Endodermal cell (in vitro differentiated cells): ENCODE measurements at regions not wholly inside any gene's neighbourhood (a gene's known extent, or its start where the extent isn't known, plus 50 kb on each side); places are given as distances from the start of the nearest gene placed in this dataset.

Experiments
- DNase-seq: peaks from one replicate; pipeline ENCODE4 v3.0.0-alpha.2; 2017
- H3K27ac ChIP-seq: 2 replicates; pipeline ENCODE4 v1.5.1; 2013; ENCODE audit warnings: mild to moderate bottlenecking, low read depth, low read length, moderate library complexity
- H3K27me3 ChIP-seq: 2 replicates; pipeline ENCODE4 v1.6.1; 2013; ENCODE audit warnings: mild to moderate bottlenecking, low read length, moderate library complexity; ENCODE audit not compliant: insufficient read depth, control insufficient read depth, poor library complexity, severe bottlenecking
- H3K36me3 ChIP-seq: 2 replicates; pipeline ENCODE4 v1.7.0; 2013; ENCODE audit warnings: mild to moderate bottlenecking, low read length, moderate library complexity; ENCODE audit not compliant: control insufficient read depth, insufficient read depth
- H3K4me1 ChIP-seq: one replicate; pipeline ENCODE4 v1.7.0; 2013; ENCODE audit warnings: low read length; ENCODE audit not compliant: control insufficient read depth, insufficient read depth
- H3K4me3 ChIP-seq: 2 replicates; pipeline ENCODE4 v1.5.1; 2013; ENCODE audit warnings: mild to moderate bottlenecking, low read length, moderate library complexity
- H3K9ac ChIP-seq: 2 replicates; pipeline ENCODE4 v1.6.1; 2013; ENCODE audit warnings: mild to moderate bottlenecking, low read length, moderate library complexity; ENCODE audit not compliant: poor library complexity, severe bottlenecking; ENCODE audit errors: extremely low read depth
- H3K9me3 ChIP-seq: 2 replicates; pipeline ENCODE4 v1.6.1; 2013; ENCODE audit warnings: mild to moderate bottlenecking, low read length, moderate library complexity; ENCODE audit not compliant: control insufficient read depth
- H3K27ac Mint-ChIP-seq: 2 replicates; pipeline ENCODE4 v1.8.0; 2020; ENCODE audit warnings: mixed read lengths
- H3K27me3 Mint-ChIP-seq: 2 replicates; pipeline ENCODE4 v1.8.0; 2021; ENCODE audit warnings: mild to moderate bottlenecking, mixed read lengths; ENCODE audit not compliant: insufficient read depth
- H3K36me3 Mint-ChIP-seq: 2 replicates; pipeline ENCODE4 v1.8.0; 2020; ENCODE audit warnings: low read depth, mixed read lengths
- H3K4me1 Mint-ChIP-seq: 2 replicates; pipeline ENCODE4 v1.8.0; 2020; ENCODE audit warnings: mixed read lengths
- H3K4me3 Mint-ChIP-seq: 2 replicates; pipeline ENCODE4 v1.8.0; 2020; ENCODE audit warnings: mild to moderate bottlenecking, moderate library complexity, mixed read lengths
- H3K9me3 Mint-ChIP-seq: 2 replicates; pipeline ENCODE4 v1.8.0; 2020; ENCODE audit warnings: mild to moderate bottlenecking, mixed read lengths
- WGBS, 2 experiments: methylation state at CpG; one replicate each; pipeline versions ENCODE4 v1.1.5 to v1.1.7; 2013; ENCODE audit warnings: missing lambda C conversion rate in 2 of 2, mixed read lengths in 1 of 2; ENCODE audit not compliant: insufficient coverage in 1 of 2, insufficient read length in 1 of 2; 5-methylcytosine and 5-hydroxymethylcytosine counted together
- TF ChIP-seq, protein P1 (sequence below): fragments of 200-600 bp; sonication (generic); conservative IDR thresholded peaks from 2 replicates; pipeline ENCODE4 v1.5.0; 2021; ENCODE audit warnings: antibody characterized with exemption, mild to moderate bottlenecking

DNA sequence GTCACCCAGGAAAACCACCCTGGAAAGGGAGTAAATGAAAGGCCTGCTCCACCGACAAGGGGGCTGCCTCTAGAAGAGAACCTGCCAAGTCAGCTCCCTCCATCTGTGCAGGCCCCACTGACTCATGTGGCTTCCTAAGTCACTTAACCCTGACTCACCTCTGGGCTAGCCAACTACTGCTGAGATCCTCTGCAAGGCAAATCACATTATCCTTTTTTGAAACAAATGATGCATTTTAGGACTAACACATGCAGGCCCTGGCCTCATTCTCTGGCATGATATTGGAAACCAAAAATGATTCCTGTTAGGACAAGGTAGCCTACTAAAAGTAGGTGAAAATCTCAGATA is 474.6 kb downstream of the EPHA4 start:
- no peak overlapping the region for H3K27ac Mint-ChIP-seq
- TF ChIP-seq, protein P1, sequence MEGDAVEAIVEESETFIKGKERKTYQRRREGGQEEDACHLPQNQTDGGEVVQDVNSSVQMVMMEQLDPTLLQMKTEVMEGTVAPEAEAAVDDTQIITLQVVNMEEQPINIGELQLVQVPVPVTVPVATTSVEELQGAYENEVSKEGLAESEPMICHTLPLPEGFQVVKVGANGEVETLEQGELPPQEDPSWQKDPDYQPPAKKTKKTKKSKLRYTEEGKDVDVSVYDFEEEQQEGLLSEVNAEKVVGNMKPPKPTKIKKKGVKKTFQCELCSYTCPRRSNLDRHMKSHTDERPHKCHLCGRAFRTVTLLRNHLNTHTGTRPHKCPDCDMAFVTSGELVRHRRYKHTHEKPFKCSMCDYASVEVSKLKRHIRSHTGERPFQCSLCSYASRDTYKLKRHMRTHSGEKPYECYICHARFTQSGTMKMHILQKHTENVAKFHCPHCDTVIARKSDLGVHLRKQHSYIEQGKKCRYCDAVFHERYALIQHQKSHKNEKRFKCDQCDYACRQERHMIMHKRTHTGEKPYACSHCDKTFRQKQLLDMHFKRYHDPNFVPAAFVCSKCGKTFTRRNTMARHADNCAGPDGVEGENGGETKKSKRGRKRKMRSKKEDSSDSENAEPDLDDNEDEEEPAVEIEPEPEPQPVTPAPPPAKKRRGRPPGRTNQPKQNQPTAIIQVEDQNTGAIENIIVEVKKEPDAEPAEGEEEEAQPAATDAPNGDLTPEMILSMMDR, result no peak
- no peaks in the 10 kb centered on the region for H3K9me3 ChIP-seq
- no peaks in the 10 kb centered on the region for H3K9me3 Mint-ChIP-seq
- H3K4me3 Mint-ChIP-seq, result no peak overlapping the region
- H3K36me3 ChIP-seq, result no peaks in the 10 kb centered on the region
- H3K9ac ChIP-seq, result no peak overlapping the region
- no peaks in the 10 kb centered on the region for H3K36me3 Mint-ChIP-seq
- H3K4me3 ChIP-seq, result no peak overlapping the region
- no peaks in the 10 kb centered on the region for H3K4me1 ChIP-seq
- WGBS, 2 experiments, result 74% methylated on average over 1 of the region's 1 CpG; no CpG with 5 or more reads in 1 of the 2 experiments
- peak; percentile 55 for DNase-seq
- H3K27ac ChIP-seq, result no peak overlapping the region
- H3K4me1 Mint-ChIP-seq, result no peaks in the 10 kb centered on the region
- no peaks in the 10 kb centered on the region for H3K27me3 ChIP-seq
- H3K27me3 Mint-ChIP-seq, result no peaks in the 10 kb centered on the region

- TF ChIP-seq, protein P1, result no peak
- Histone ChIP-seq H3K4me3 (no peak overlapping the region), H3K4me1 (no peaks in the 10 kb centered on the region), H3K9me3 (no peaks in the 10 kb centered on the region), H3K27ac (no peak overlapping the region), H3K27me3 (no peaks in the 10 kb centered on the region), H3K9ac (no peak overlapping the region), H3K36me3 (no peaks in the 10 kb centered on the region)
- DNase-seq, result no peak
- WGBS, 2 experiments, result 94 to 97% methylated on average over 6 to 7 of the region's 7 CpGs
- Mint-ChIP-seq H3K36me3 (no peaks in the 10 kb centered on the region), H3K4me1 (no peaks in the 10 kb centered on the region), H3K27me3 (no peaks in the 10 kb centered on the region), H3K4me3 (no peak overlapping the region), H3K27ac (no peak overlapping the region), H3K9me3 (no peaks in the 10 kb centered on the region)
Measured at GRCh38 chr2:221097949-221098348, 474.2 kb downstream of the EPHA4 start.

DNA sequence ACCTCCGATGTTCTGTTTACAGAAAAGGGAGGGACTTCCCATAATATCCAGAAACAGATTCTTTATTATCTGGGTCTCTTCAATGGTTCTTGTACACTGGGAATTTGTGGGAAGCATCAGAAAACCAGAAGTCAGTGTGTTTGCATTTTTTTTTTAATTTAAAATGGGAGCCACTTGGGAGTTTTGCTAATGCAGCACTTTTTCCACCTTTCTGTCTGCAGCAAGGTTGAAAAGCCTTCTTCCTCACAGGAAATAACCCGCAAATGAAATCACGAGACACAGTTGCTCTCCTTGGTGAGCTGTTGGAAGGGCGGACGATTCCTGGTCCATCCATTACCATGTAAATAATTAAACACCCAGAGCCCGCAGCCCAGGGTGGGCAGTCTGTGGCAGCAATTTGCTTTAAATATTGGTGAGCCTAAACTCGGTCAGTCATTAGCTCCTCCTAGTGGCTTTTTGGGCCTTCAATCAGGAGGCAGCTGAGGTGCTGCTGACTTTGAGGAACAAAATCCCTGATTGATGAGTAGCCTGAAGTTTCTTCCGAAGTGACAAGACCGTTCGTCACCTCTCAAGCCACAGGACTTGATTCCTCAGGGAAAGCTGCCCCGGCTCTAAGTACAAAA is 471.5 kb downstream of the EPHA4 start:
- no peaks in the 10 kb centered on the region for H3K36me3 Mint-ChIP-seq
- DNase-seq, result peak; percentile 69
- no peaks in the 10 kb centered on the region for H3K36me3 ChIP-seq
- H3K27me3 Mint-ChIP-seq, result no peaks in the 10 kb centered on the region
- peaks cover 9% of the 10 kb centered on the region for H3K4me1 Mint-ChIP-seq
- no peaks in the 10 kb centered on the region for H3K9me3 ChIP-seq
- no peaks in the 10 kb centered on the region for H3K4me1 ChIP-seq
- no peak overlapping the region for H3K4me3 Mint-ChIP-seq
- H3K27ac ChIP-seq, result no peak overlapping the region
- H3K9ac ChIP-seq, result no peak overlapping the region
- H3K27me3 ChIP-seq, result no peaks in the 10 kb centered on the region
- TF ChIP-seq, protein P1, result peak; percentile 67
- 70 to 84% methylated on average over 10 to 11 of the region's 11 CpGs for WGBS, 2 experiments
- H3K9me3 Mint-ChIP-seq, result no peaks in the 10 kb centered on the region
- no peak overlapping the region for H3K4me3 ChIP-seq
- H3K27ac Mint-ChIP-seq, result no peak overlapping the region
